ENCODE measurements at regions not wholly inside any gene's neighbourhood (a gene's known extent, or its start where the extent isn't known, plus 50 kb on each side); places are given as distances from the start of the nearest gene placed in this dataset.

- Histone ChIP-seq H3K27me3 (ENCODE audit: insufficient read depth, poor library complexity, severe bottlenecking) (no peaks in the 10 kb centered on the region), H3K27ac (replicated peaks) (no peak overlapping the region), H3K4me3 (replicated peaks; ENCODE audit: insufficient read depth, low read length) (no peak overlapping the region)
- TF ChIP-seq SPI1 (IDR thresholded peaks at IDR 0.05; ENCODE audit: borderline replicate concordance, low read depth) (no peak), CTCF (IDR thresholded peaks at IDR 0.05; ENCODE audit: insufficient read depth, low read length) (no peak), POLR2AphosphoS5 (IDR thresholded peaks at IDR 0.05; ENCODE audit: low read depth) (no peak), GABPA (IDR thresholded peaks at IDR 0.05; ENCODE audit: low read depth) (no peak), REST (IDR thresholded peaks at IDR 0.05; ENCODE audit: insufficient replicate concordance, low read depth) (no peak)
- DNase-seq (ENCODE audit: low read depth in 1 of 2, low spot score in 1 of 2) = no peak
Measured at GRCh38 chr17:68182940-68183551, 64.8 kb upstream of the AMZ2 start.

GRCh38 chr17:68184141-68184571 lies 63.7 kb upstream of the AMZ2 start:
- H3K4me3 ChIP-seq (replicated peaks; ENCODE audit: insufficient read depth, low read length) = no peak overlapping the region
- TF ChIP-seq SPI1 (IDR thresholded peaks at IDR 0.05; ENCODE audit: borderline replicate concordance, low read depth) = no peak
- no peak for TF ChIP-seq REST (IDR thresholded peaks at IDR 0.05; ENCODE audit: insufficient replicate concordance, low read depth)
- TF ChIP-seq CTCF (IDR thresholded peaks at IDR 0.05; ENCODE audit: insufficient read depth, low read length) = no peak
- no peak for TF ChIP-seq GABPA (IDR thresholded peaks at IDR 0.05; ENCODE audit: low read depth)
- no peak for TF ChIP-seq POLR2AphosphoS5 (IDR thresholded peaks at IDR 0.05; ENCODE audit: low read depth)
- no peak overlapping the region for H3K27ac ChIP-seq (replicated peaks)
- DNase-seq (ENCODE audit: low read depth in 1 of 2, low spot score in 1 of 2) = no peak
- no peaks in the 10 kb centered on the region for H3K27me3 ChIP-seq (ENCODE audit: insufficient read depth, poor library complexity, severe bottlenecking)

DNA sequence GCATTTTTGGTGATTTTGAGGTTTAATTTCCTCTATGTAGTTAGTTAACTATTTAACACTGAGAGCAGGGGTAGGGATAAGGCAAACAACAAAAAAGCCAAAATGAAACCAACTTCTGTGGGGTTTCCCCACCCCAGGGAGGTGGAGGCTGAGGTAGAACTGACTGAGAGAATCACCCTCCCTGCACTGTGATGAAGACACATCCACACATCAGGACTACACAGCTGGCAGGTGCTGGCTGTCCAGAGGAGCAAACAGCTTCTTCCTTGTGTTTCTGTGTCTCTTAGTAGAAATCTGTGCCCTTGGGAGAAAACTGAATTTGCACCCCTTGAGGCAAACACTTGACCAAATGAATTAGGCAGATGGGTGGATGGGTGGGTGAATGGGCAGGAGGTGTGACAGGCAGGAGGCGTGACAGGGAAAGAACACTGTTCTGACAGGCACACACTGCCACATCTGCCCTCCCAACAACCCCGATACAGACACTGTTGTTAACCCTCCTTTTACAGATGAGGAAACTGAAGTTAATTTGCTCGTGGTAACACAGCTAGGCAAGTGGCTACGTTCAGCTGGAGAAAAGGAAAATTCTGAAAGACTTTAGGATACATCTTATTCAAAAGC lies 62.9 kb upstream of the AMZ2 start:
- Histone ChIP-seq H3K27ac (replicated peaks) (no peak overlapping the region), H3K27me3 (ENCODE audit: insufficient read depth, poor library complexity, severe bottlenecking) (no peaks in the 10 kb centered on the region), H3K4me3 (replicated peaks; ENCODE audit: insufficient read depth, low read length) (no peak overlapping the region)
- TF ChIP-seq POLR2AphosphoS5 (IDR thresholded peaks at IDR 0.05; ENCODE audit: low read depth) = no peak
- TF ChIP-seq REST (IDR thresholded peaks at IDR 0.05; ENCODE audit: insufficient replicate concordance, low read depth) = no peak
- no peak for TF ChIP-seq CTCF (IDR thresholded peaks at IDR 0.05; ENCODE audit: insufficient read depth, low read length)
- no peak for TF ChIP-seq GABPA (IDR thresholded peaks at IDR 0.05; ENCODE audit: low read depth)
- no peak for TF ChIP-seq SPI1 (IDR thresholded peaks at IDR 0.05; ENCODE audit: borderline replicate concordance, low read depth)
- DNase-seq (ENCODE audit: low read depth in 1 of 2, low spot score in 1 of 2) = no peak

All from HL-60 (cell line).